Suppressor macrophage (primary cell): ENCODE measurements at regions not wholly inside any gene's neighbourhood (a gene's known extent, or its start where the extent isn't known, plus 50 kb on each side); places are given as distances from the start of the nearest gene placed in this dataset.

ENCODE experiments used
- DNase-seq, 4 experiments: peaks; one replicate each; pipeline ENCODE4 v3.0.0-alpha.2; 2020 to 2022

- no peak for DNase-seq
Measured at GRCh38 chr11:128216198-128216597, 371.2 kb downstream of the ETS1 start.

- DNase-seq = no peak
Measured at GRCh38 chr11:128215238-128215882, 372.0 kb downstream of the ETS1 start.

GRCh38 chr11:128214263-128214662 is 373.1 kb downstream of the ETS1 start:
- no peak for DNase-seq

- DNase-seq = no peak
Measured at GRCh38 chr11:128213461-128213860, 373.9 kb downstream of the ETS1 start.

- DNase-seq = no peak
Measured at GRCh38 chr11:128212324-128212723, 375.0 kb downstream of the ETS1 start.

GRCh38 chr11:128210148-128210940 is 377.0 kb downstream of the ETS1 start:
- DNase-seq = no peak

- no peak for DNase-seq
Measured at GRCh38 chr11:128209138-128209435, 378.3 kb downstream of the ETS1 start.

- DNase-seq = no peak
Measured at GRCh38 chr11:128208329-128209137, 378.8 kb downstream of the ETS1 start.

GRCh38 chr11:128207861-128208321 is 379.5 kb downstream of the ETS1 start:
- DNase-seq = no peak

GRCh38 chr11:128206461-128206860 is 380.9 kb downstream of the ETS1 start:
- no peak for DNase-seq

- DNase-seq = no peak
Measured at GRCh38 chr11:128205796-128206195, 381.6 kb downstream of the ETS1 start.

- DNase-seq = no peak
Measured at GRCh38 chr11:128204898-128205297, 382.5 kb downstream of the ETS1 start.

GRCh38 chr11:128201801-128202200 is 385.6 kb downstream of the ETS1 start:
- DNase-seq = no peak

GRCh38 chr11:128201009-128201408 is 386.3 kb downstream of the ETS1 start:
- DNase-seq = no peak

- no peak for DNase-seq
Measured at GRCh38 chr11:128200467-128200866, 386.9 kb downstream of the ETS1 start.

- DNase-seq = no peak
Measured at GRCh38 chr11:128198216-128198772, 389.1 kb downstream of the ETS1 start.

- peak in 1 of 4 experiments; percentile 26 for DNase-seq
Measured at GRCh38 chr11:128196235-128196634, 391.1 kb downstream of the ETS1 start.

- no peak for DNase-seq
Measured at GRCh38 chr11:128195756-128196155, 391.6 kb downstream of the ETS1 start.

- DNase-seq = peak; percentile 26 to 48 (median 40)
Measured at GRCh38 chr11:128195057-128195751, 392.2 kb downstream of the ETS1 start.

- peak; percentile 5 to 64 (median 29) for DNase-seq
Measured at GRCh38 chr11:128194216-128194615, 393.1 kb downstream of the ETS1 start.

- DNase-seq = no peak
Measured at GRCh38 chr11:128193615-128194014, 393.7 kb downstream of the ETS1 start.

- no peak for DNase-seq
Measured at GRCh38 chr11:128190312-128190711, 397.0 kb downstream of the ETS1 start.
